ENCODE measurements at regions not wholly inside any gene's neighbourhood (a gene's known extent, or its start where the extent isn't known, plus 50 kb on each side); places are given as distances from the start of the nearest gene placed in this dataset.

- TF ChIP-seq CTCF (IDR thresholded peaks at IDR 0.05) (no peak), POLR2A (IDR thresholded peaks at IDR 0.05) (no peak)
These were observed 1371.5 kb upstream of the TMEFF2 start for GRCh38 chr2:193566276-193566675.
